ENCODE measurements at regions not wholly inside any gene's neighbourhood (a gene's known extent, or its start where the extent isn't known, plus 50 kb on each side); places are given as distances from the start of the nearest gene placed in this dataset.

DNA sequence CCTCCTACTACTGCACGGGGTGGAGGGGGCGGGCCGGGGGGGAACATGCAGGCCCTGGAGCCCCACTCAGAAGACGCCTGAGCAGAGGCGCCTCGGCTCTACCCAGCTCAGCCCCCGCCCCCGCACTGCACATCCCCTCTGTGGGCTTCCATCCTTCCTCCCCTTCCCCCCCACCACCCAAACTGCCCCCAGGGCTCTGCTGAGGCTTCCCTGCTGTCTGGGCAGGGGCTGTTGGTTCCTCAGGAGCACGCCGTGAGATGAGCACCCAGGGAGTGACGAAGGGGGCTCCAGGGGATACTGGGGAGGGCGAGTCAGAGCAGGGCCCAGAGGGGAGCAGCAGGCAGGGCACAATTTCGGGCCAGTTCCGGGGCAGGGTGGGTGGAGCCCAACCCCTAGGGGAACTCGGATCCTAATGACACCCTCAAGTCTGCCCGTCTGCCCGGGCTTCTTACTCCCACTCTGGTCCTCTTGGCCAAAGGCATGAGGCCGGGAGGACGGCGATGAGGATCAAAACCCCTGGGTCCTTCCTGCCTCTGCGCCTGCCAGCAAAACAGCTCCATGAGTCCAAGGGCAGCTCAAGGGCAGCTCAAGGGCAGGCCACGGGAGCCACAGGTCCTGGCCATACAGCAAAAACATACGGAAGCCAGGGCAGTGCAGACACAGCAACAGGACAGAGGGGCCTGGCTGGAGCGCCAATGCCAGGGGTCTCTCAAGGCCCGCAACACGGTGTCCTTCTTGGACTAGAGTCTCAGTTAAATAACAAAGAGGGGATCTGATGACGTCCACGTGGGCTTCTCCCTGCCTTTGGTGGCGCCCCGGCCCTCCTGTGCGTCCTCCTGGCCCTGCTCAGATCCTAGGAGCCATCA lies 200.9 kb downstream of the AUH start:
- H3K4me3 ChIP-seq, result no peak overlapping the region
- no peaks in the 10 kb centered on the region for H3K4me1 ChIP-seq (ENCODE audit: insufficient read depth)
- no peaks in the 10 kb centered on the region for H3K27me3 ChIP-seq
- no peak overlapping the region for H3K27ac ChIP-seq
- no peaks in the 10 kb centered on the region for H3K9me3 ChIP-seq
- TF ChIP-seq POLR2A (IDR thresholded peaks at IDR 0.05) (no peak), EP300 (IDR thresholded peaks at IDR 0.05) (no peak)
- TF ChIP-seq, protein P1, sequence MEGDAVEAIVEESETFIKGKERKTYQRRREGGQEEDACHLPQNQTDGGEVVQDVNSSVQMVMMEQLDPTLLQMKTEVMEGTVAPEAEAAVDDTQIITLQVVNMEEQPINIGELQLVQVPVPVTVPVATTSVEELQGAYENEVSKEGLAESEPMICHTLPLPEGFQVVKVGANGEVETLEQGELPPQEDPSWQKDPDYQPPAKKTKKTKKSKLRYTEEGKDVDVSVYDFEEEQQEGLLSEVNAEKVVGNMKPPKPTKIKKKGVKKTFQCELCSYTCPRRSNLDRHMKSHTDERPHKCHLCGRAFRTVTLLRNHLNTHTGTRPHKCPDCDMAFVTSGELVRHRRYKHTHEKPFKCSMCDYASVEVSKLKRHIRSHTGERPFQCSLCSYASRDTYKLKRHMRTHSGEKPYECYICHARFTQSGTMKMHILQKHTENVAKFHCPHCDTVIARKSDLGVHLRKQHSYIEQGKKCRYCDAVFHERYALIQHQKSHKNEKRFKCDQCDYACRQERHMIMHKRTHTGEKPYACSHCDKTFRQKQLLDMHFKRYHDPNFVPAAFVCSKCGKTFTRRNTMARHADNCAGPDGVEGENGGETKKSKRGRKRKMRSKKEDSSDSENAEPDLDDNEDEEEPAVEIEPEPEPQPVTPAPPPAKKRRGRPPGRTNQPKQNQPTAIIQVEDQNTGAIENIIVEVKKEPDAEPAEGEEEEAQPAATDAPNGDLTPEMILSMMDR (IDR thresholded peaks at IDR 0.05), result no peak
- WGBS, 3 donors, result 86 to 88% (median 87%) methylated on average over 23 to 31 of the region's 31 CpGs
- intact Hi-C loops (cut with DNase I), result no loop called here
- H3K36me3 ChIP-seq, result no peaks in the 10 kb centered on the region
- peak in 1 of 5 donors; percentile 28 for DNase-seq

DNA sequence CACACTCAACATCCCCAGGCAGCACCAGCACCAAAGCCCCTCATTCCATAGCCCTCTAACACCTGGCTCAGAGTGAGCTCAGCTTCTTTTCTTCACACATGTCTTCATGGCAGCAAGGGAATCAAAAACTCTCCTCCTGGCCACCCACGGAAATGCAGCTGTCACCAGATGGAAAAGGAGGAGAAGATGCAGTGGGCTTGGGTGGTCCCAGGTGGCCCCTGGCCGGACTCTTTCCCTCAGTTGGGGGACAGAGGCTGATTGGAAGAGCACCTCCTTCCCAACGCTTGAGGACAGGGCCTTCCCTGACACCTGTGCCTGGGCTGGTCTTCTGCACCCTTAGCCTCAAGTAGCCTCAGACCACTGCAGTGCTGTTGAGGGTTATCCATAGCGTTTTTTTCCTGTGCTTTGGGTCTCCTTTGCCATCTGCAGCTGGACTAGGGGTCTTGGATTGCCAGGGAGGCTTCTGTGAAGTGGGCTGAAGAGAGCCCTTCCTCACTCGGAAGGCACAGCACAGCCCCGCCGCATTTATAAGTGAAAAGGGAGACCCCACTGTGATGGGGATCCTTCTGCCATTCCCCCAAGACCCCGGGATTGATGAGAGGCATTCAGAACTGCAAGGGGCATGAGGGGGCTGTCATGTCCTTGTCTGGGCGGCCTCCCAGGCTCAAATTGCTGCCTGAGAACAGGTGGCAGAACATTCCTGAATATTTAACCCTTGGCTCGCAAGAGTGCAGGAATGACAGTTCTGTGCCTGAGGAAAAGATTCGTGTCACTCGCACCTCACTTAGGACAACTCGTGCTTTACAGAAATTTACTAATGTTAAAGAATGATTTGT lies 200.0 kb downstream of the AUH start:
- intact Hi-C loops (cut with DNase I), result no loop called here
- Histone ChIP-seq H3K4me3 (no peak overlapping the region), H3K27ac (no peak overlapping the region), H3K4me1 (ENCODE audit: insufficient read depth) (no peaks in the 10 kb centered on the region), H3K9me3 (no peaks in the 10 kb centered on the region), H3K27me3 (no peaks in the 10 kb centered on the region), H3K36me3 (no peaks in the 10 kb centered on the region)
- 80 to 87% (median 80%) methylated on average over 13 of the region's 13 CpGs for WGBS, 3 donors
- TF ChIP-seq POLR2A (IDR thresholded peaks at IDR 0.05), result no peak
- TF ChIP-seq, protein P1 (IDR thresholded peaks at IDR 0.05), result no peak
- TF ChIP-seq EP300 (IDR thresholded peaks at IDR 0.05), result no peak
- no peak for DNase-seq

DNA sequence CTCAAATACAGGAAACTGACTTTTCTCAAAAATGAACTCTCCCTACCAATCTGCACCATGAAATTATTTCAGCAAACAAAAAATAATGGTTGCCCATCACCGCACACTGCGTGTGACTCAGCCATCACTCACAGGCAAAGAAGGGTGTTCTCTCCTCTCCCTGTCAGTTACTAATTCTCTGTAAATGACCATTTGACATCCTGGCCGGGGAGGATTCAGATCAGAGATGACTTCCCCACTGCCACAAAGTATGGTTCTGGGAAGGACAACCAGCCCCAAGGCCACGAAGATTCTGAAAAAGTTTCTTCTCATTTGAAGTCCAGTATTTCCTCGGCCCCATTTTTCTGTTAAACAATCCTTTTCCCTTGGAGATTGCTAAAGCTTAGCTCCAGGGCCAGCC lies 199.4 kb downstream of the AUH start:
- no peak for DNase-seq
- Histone ChIP-seq H3K9me3 (no peaks in the 10 kb centered on the region), H3K4me1 (ENCODE audit: insufficient read depth) (no peaks in the 10 kb centered on the region), H3K27ac (no peak overlapping the region), H3K27me3 (no peaks in the 10 kb centered on the region), H3K4me3 (no peak overlapping the region), H3K36me3 (no peaks in the 10 kb centered on the region)
- WGBS, 3 donors, result 90 to 93% (median 91%) methylated on average over 5 of the region's 5 CpGs
- TF ChIP-seq, protein P1 (IDR thresholded peaks at IDR 0.05), result no peak
- TF ChIP-seq POLR2A (IDR thresholded peaks at IDR 0.05) (no peak), EP300 (IDR thresholded peaks at IDR 0.05) (no peak)
- intact Hi-C loops (cut with DNase I), result no loop called here

DNA sequence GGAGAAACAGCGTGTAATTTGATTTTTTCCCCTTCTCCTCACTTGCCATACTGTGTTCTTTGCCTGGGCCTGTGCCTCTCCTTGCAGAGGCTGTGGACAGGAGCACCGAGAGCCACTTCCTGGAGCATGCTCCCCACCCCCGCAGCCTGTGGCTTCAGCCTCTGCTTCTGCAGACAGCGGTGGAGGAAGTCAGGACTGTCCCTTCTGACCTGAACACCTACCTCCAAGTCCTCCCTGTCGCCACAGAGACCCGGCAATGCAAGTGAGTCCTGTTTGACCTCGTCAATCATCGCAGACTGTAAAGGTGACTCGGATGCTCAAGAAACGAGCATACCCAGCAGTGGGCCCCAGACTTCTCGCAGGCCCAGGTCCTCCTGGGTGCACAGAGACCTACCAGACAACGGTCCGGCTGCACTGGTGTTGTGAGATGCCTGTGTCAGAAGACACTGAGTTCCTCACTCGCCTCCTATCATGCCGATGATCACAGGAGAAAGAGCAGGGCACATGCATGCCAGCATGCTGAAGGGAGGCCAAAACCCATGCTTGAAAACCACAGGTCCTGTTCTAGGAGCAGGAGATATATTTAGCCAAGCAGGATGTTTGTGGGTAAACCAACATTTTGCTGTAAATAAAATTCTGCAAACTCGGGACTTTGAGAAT lies 198.8 kb downstream of the AUH start:
- Histone ChIP-seq H3K4me3 (no peak overlapping the region), H3K27me3 (no peaks in the 10 kb centered on the region), H3K4me1 (ENCODE audit: insufficient read depth) (no peaks in the 10 kb centered on the region), H3K27ac (no peak overlapping the region), H3K36me3 (no peaks in the 10 kb centered on the region), H3K9me3 (no peaks in the 10 kb centered on the region)
- no peak for DNase-seq
- 65 to 76% (median 75%) methylated on average over 16 of the region's 16 CpGs for WGBS, 3 donors
- no peak for TF ChIP-seq POLR2A (IDR thresholded peaks at IDR 0.05)
- TF ChIP-seq, protein P1 (IDR thresholded peaks at IDR 0.05), result no peak
- TF ChIP-seq EP300 (IDR thresholded peaks at IDR 0.05), result no peak
- intact Hi-C loops (cut with DNase I), result no loop called here

Data from ovary (tissue), 7 donors.